A549 (cell line): ENCODE measurements at regions not wholly inside any gene's neighbourhood (a gene's known extent, or its start where the extent isn't known, plus 50 kb on each side); places are given as distances from the start of the nearest gene placed in this dataset.

Source experiments
- ATAC-seq, 2 experiments: fragments of 200-7000 bp in 1 of 2; fragments of >200 bp in 1 of 2; cut with Nextera tagmentation in 1 of 2; cut with Tn5 transposase in 1 of 2; 3 replicates each; pipeline versions ENCODE4 v1.8.0 to v1.9.1; 2018 to 2020; ENCODE audit warnings: mild to moderate bottlenecking in 1 of 2, moderate library complexity in 1 of 2
- CTCF ChIA-PET: fragments of 300-600 bp; sonication (Branson Sonifier 250); formaldehyde crosslinking; extraction: SDS; loops from one replicate; lab custom pipeline; 2021; ENCODE audit warnings: antibody characterized with exemption, inconsistent platforms; lab: Yijun Ruan, JAX
- POLR2A ChIA-PET: fragments of 350-600 bp; formaldehyde crosslinking; extraction: SDS; loops from one replicate; lab custom pipeline; 2021; ENCODE audit warnings: antibody characterized with exemption, inconsistent platforms; lab: Yijun Ruan, JAX
- DNase-seq, 2 experiments: peaks; one replicate each; pipeline versions ENCODE4 v3.0.0 to v3.0.0-alpha.2; 2011 to 2016; ENCODE audit warnings: low read depth in 1 of 2, low spot score in 1 of 2
- FAIRE-seq: peaks from 2 replicates; lab custom pipeline; 2011; peaks lifted over from hg19 to GRCh38; lab: Jason Lieb, UNC
- H3K27ac ChIP-seq, 2 experiments: fragments of >200 bp; sonication (Bioruptor Twin); formaldehyde crosslinking; 3 replicates each; pipeline ENCODE4 v1.5.1; 2016 to 2017
- H3K4me1 ChIP-seq: fragments of >200 bp; sonication (Bioruptor Twin); formaldehyde crosslinking; 3 replicates; pipeline ENCODE4 v1.6.1; 2016
- H3K4me2 ChIP-seq: fragments of >200 bp; sonication (Bioruptor Twin); formaldehyde crosslinking; 3 replicates; pipeline ENCODE4 v1.6.1; 2016
- H3K4me3 ChIP-seq: fragments of >200 bp; sonication (Bioruptor Twin); formaldehyde crosslinking; 3 replicates; pipeline ENCODE4 v1.5.1; 2016
- H3K9me3 ChIP-seq: fragments of >200 bp; sonication (Bioruptor Twin); formaldehyde crosslinking; 3 replicates; pipeline ENCODE4 v1.6.1; 2016
- BHLHE40 ChIP-seq: IDR thresholded peaks from 2 replicates; pipeline ENCODE4 v1.6.1; 2012; ENCODE audit warnings: low read depth, low read length, inconsistent platforms
- CBX8 ChIP-seq: fragments of 200-600 bp; sonication (generic); IDR thresholded peaks from 2 replicates; pipeline ENCODE4 v1.6.1; 2016
- CEBPB ChIP-seq, 2 experiments: fragments of >200 bp in 1 of 2; sonication (Bioruptor Twin) in 1 of 2; formaldehyde crosslinking in 1 of 2; IDR thresholded peaks; 2 replicates each; pipeline ENCODE4 v1.6.1; 2012 to 2016
- CHD2 ChIP-seq: fragments of 150-350 bp; IDR thresholded peaks from 2 replicates; pipeline ENCODE4 v1.6.1; 2014; ENCODE audit warnings: low read length; ENCODE audit not compliant: partially characterized antibody
- E2F6 ChIP-seq: IDR thresholded peaks from 2 replicates; pipeline ENCODE4 v1.6.1; 2012; ENCODE audit warnings: low read depth, borderline replicate concordance
- EP300 ChIP-seq, 2 experiments: fragments of >200 bp; sonication (Bioruptor Twin); formaldehyde crosslinking; IDR thresholded peaks; 2 replicates in 1 of 2; 3 replicates in 1 of 2; pipeline ENCODE4 v1.6.1; 2016 to 2017
- JUN ChIP-seq, 2 experiments: fragments of >200 bp; sonication (Bioruptor Twin); formaldehyde crosslinking; IDR thresholded peaks; 2 replicates in 1 of 2; 3 replicates in 1 of 2; pipeline ENCODE4 v1.6.1; 2016 to 2017
- MAX ChIP-seq: IDR thresholded peaks from 2 replicates; pipeline ENCODE4 v1.6.1; 2012
- MAZ ChIP-seq: fragments of 150-350 bp; IDR thresholded peaks from 2 replicates; pipeline ENCODE4 v1.6.1; 2014; ENCODE audit warnings: antibody characterized with exemption, low read depth, low read length, borderline replicate concordance
- MYC ChIP-seq: IDR thresholded peaks from 2 replicates; pipeline ENCODE4 v1.6.1; 2012; ENCODE audit warnings: mild to moderate bottlenecking, inconsistent platforms, low read length, improper control_type of control experiment, borderline replicate concordance
- NPAS2 ChIP-seq: fragments of 250-450 bp; sonication (Bioruptor Pico); IDR thresholded peaks from 2 replicates; pipeline ENCODE4 v1.8.0; 2022; ENCODE audit warnings: mild to moderate bottlenecking, moderate library complexity, borderline replicate concordance
- POLR2A ChIP-seq: IDR thresholded peaks from 2 replicates; pipeline ENCODE4 v1.6.1; 2012; ENCODE audit warnings: mild to moderate bottlenecking, low read length
- POLR2AphosphoS2 ChIP-seq: conservative IDR thresholded peaks from 2 replicates; pipeline ENCODE4 v1.6.1; 2012; ENCODE audit warnings: low read length, improper control_type of control experiment, inconsistent platforms
- RCOR1 ChIP-seq: fragments of 150-350 bp; IDR thresholded peaks from 2 replicates; pipeline ENCODE4 v1.6.1; 2014; ENCODE audit warnings: antibody characterized with exemption, low read length, low read depth
- RFX5 ChIP-seq: fragments of 450-650 bp; IDR thresholded peaks from 2 replicates; pipeline ENCODE4 v1.7.1; 2014; ENCODE audit warnings: antibody characterized with exemption, mild to moderate bottlenecking, moderate library complexity
- RNF2 ChIP-seq: fragments of 200-600 bp; sonication (generic); IDR thresholded peaks from 2 replicates; pipeline ENCODE4 v1.6.1; 2016; ENCODE audit warnings: low read depth, mild to moderate bottlenecking, antibody characterized with exemption, moderate library complexity, borderline replicate concordance
- ZC3H11A ChIP-seq: fragments of 450-650 bp; IDR thresholded peaks from 2 replicates; pipeline ENCODE4 v1.6.1; 2014; ENCODE audit warnings: antibody characterized with exemption, mild to moderate bottlenecking
- ZNF302 ChIP-seq: fragments of 250-450 bp; sonication (Bioruptor Pico); IDR thresholded peaks from 2 replicates; pipeline ENCODE4 v1.9.0; 2021; ENCODE audit warnings: inconsistent platforms, mild to moderate bottlenecking, moderate library complexity
- WGBS: methylation state at CpG from one replicate; pipeline ENCODE4 v1.1.6; 2017; ENCODE audit errors: missing lambda C conversion rate; 5-methylcytosine and 5-hydroxymethylcytosine counted together

GRCh38 chr3:159332535-159333099 is 530.8 kb downstream of the MFSD1 start:
- CTCF ChIA-PET = no interaction called here
- DNase-seq = no peak
- POLR2A ChIA-PET = no interaction called here

GRCh38 chr3:159339131-159339530 is 537.3 kb downstream of the MFSD1 start:
- TF ChIP-seq RNF2 (no peak), POLR2A (no peak)
- CTCF ChIA-PET = no interaction called here

More at GRCh38 chr3:159332535-159333099, 530.8 kb downstream of the MFSD1 start:
- H3K4me2 ChIP-seq = no peak overlapping the region
- no peak overlapping the region for H3K27ac ChIP-seq
- no peaks in the 10 kb centered on the region for H3K4me1 ChIP-seq
- TF ChIP-seq CHD2 = no peak
- no peak for TF ChIP-seq MAX
- ATAC-seq (no peak), FAIRE-seq (no peak)
- H3K4me3 ChIP-seq = no peak overlapping the region
- no peaks in the 10 kb centered on the region for H3K9me3 ChIP-seq

GRCh38 chr3:159340877-159341500 is 539.1 kb downstream of the MFSD1 start:
- peaks cover 9% of the 10 kb centered on the region; the same call in 2 of the 3 replicates for H3K9me3 ChIP-seq
- 31% methylated on average over 3 of the region's 3 CpGs for WGBS
- no peak overlapping the region for H3K4me3 ChIP-seq
- no peak for DNase-seq
- CTCF ChIA-PET = interaction anchor here (1.4 kb wide), 1 partner anchor 19 kb away, joined by 3 read pairs; no protein-coding TSS in a partner anchor
- H3K4me2 ChIP-seq = no peak overlapping the region
- TF ChIP-seq JUN (IDR thresholded peaks at IDR 0.05) = no peak
- TF ChIP-seq BHLHE40 = no peak
- TF ChIP-seq E2F6 = no peak
- no peak for TF ChIP-seq ZNF302
- no peak for TF ChIP-seq CEBPB (IDR thresholded peaks at IDR 0.05)
- no peak for TF ChIP-seq RCOR1
- TF ChIP-seq EP300 (IDR thresholded peaks at IDR 0.05) = no peak
- TF ChIP-seq RFX5 = no peak
- no peak for TF ChIP-seq POLR2AphosphoS2
- TF ChIP-seq MAZ = no peak
- no peak for FAIRE-seq
- no peak overlapping the region for H3K27ac ChIP-seq
- ATAC-seq = no peak
- POLR2A ChIA-PET = no interaction called here
- H3K4me1 ChIP-seq = no peaks in the 10 kb centered on the region

More at GRCh38 chr3:159339131-159339530, 537.3 kb downstream of the MFSD1 start:
- Histone ChIP-seq H3K27ac (no peak overlapping the region), H3K4me2 (no peak overlapping the region), H3K4me3 (no peak overlapping the region), H3K9me3 (peaks cover 9% of the 10 kb centered on the region; the same call in 2 of the 3 replicates), H3K4me1 (no peaks in the 10 kb centered on the region)
- no peak for FAIRE-seq
- ATAC-seq = no peak
- POLR2A ChIA-PET = no interaction called here
- no peak for DNase-seq

- POLR2A ChIA-PET = no interaction called here
- FAIRE-seq (no peak), ATAC-seq (no peak), DNase-seq (no peak)
- no peaks in the 10 kb centered on the region for H3K4me1 ChIP-seq
- no peak overlapping the region for H3K4me3 ChIP-seq
- CTCF ChIA-PET = interaction anchor here (1.1 to 1.6 kb wide), 2 partner anchors 23 to 24 kb away, joined by 3 to 4 read pairs; no protein-coding TSS in a partner anchor
- no peak overlapping the region for H3K27ac ChIP-seq
- no peaks in the 10 kb centered on the region for H3K9me3 ChIP-seq
- 52% methylated on average over 5 of the region's 5 CpGs for WGBS
- H3K4me2 ChIP-seq = no peak overlapping the region
- no peak for TF ChIP-seq NPAS2
- no peak for TF ChIP-seq CBX8
- no peak for TF ChIP-seq MAX
- TF ChIP-seq MYC = no peak
- no peak for TF ChIP-seq POLR2AphosphoS2
- TF ChIP-seq ZC3H11A = no peak
Observed at GRCh38 chr3:159346271-159346903, 544.5 kb downstream of the MFSD1 start.
